G401 (cell line): ENCODE measurements at regions not wholly inside any gene's neighbourhood (a gene's known extent, or its start where the extent isn't known, plus 50 kb on each side); places are given as distances from the start of the nearest gene placed in this dataset.

ENCODE experiments used
- DNase-seq: peaks from one replicate; pipeline ENCODE4 v3.0.0-alpha.2; 2015; ENCODE audit warnings: low spot score
- in situ Hi-C: cut with HindIII; loops from 2 replicates; pipeline ENCODE4 v1.10.0; 2016; ENCODE audit warnings: low sequenced_read_pairs, mixed read lengths

DNA sequence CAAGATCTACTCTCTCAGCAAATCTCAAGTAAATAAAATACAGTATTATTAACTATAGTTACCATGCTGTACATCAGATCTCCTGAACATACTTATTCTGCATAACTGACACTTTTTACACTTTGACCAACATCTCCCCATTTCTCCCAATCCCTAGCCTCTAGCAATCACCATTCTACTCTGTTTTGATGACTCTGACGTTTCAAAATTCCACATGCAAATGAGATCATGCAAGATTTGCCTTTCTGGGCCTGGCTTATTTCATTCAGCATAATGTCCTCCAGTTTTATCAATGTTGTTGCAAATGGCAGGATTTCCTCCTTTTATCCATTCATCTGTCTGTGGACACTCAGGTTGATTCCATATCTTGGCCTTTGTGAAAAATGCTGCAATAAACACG lies 266.3 kb downstream of the RFPL4B start:
- no peak for DNase-seq
- in situ Hi-C loops, result no loop called here

DNA sequence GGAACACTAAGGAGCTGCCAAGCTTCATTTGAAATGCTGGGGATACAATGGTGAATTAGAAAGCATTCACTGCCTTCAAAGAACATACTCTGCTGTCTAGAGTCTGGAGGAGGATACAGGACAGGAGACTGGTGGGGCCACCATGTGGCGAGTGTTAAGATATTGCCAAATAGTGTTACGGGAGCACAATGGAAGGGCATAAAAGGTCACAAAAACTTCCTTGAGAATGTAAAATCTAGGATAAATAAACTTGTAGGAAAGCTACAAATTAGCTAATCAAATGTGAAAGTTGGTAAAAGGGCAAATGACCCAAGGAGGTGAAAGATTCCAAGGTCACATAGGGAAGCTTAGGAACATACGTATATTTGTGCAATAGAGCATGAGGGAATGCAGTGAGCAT lies 271.7 kb downstream of the RFPL4B start:
- DNase-seq, result no peak
- in situ Hi-C loops, result no loop called here

DNA sequence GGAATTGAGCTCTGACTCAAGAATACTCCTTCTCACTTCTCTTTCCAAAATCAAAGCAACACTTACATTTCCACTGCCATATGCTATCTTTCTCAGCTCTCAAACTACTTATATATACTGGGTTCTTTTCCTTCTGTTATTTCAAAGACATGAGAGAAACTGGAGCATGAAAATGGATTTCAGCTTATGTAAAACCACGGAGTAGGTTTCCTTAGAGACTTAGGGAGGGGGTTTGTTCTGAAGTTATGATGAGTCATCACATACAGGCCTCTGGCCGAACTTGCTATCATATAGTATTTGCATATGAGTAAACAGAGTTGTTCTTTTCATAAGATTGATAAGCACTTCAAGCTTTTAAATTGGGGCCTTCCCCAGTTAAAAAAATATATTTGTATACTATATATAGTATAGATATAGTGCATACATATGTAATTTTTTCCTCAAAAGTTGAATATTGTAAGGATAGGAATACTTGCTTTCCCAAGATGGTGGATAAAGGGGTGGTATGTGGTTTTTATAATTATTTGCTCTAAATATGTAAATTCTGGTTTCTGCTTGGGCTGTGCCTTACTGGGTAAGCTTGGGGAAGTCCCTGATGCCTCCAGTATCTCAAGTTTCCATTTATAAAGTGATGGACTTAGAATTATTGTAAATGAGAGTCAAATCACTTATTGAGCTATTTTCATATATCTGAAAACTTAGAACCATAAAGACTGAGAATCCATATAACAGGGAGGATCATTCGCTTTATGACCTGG lies 273.9 kb downstream of the RFPL4B start:
- no peak for DNase-seq
- in situ Hi-C loops, result no loop called here

GRCh38 chr6:112622036-112622435 lies 274.9 kb downstream of the RFPL4B start:
- no peak for DNase-seq
- in situ Hi-C loops, result no loop called here

- no peak for DNase-seq
- in situ Hi-C loops, result no loop called here
Measured at GRCh38 chr6:112626468-112627082, 279.4 kb downstream of the RFPL4B start.

GRCh38 chr6:112634376-112634775 lies 287.2 kb downstream of the RFPL4B start:
- no peak for DNase-seq
- in situ Hi-C loops, result no loop called here

- DNase-seq, result no peak
- in situ Hi-C loops, result no loop called here
Measured at GRCh38 chr6:112636650-112637262, 289.6 kb downstream of the RFPL4B start.

DNA sequence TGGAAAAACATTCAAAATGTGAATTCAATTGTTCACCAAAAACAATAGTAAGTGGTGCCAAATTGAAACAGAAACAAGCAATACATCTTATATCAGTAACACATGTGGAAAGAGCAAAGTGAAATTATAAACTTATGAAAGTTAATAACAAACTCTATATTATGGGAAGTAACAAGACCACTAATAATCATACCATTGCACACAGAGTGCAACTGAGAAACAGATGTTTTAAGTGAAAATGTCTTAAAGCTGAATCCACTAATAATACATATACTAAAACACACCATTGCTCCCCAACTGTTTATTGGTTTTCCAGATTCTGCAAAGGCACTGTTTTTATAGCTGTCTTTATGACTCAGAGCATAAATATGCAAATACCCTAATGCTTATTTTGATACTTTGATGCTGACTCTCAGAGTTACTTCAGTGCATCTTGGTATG lies 292.3 kb downstream of the RFPL4B start:
- DNase-seq, result no peak
- in situ Hi-C loops, result no loop called here

DNA sequence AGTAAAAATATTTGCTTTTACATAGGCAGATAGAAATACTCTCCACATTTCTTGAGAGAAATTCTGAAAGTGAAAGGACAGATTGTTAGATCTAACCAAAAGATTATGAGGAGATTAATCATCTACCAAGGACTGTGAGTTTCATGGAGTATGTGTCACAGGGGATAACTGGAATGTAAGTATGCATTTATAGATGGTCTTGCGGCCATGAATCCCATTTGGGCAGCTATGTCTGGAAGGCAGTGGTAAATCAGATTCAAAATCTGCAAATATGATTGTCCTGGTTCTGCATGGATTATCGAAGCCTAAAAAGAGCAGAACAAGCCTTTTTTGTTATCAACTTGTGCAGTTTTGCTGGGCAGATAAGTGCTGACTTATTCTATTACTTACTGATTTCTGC lies 293.8 kb downstream of the RFPL4B start:
- no peak for DNase-seq
- in situ Hi-C loops, result no loop called here

- no peak for DNase-seq
- in situ Hi-C loops, result no loop called here
Measured at GRCh38 chr6:112649853-112650252, 302.7 kb downstream of the RFPL4B start.

GRCh38 chr6:112651239-112651638 lies 304.1 kb downstream of the RFPL4B start:
- in situ Hi-C loops, result no loop called here
- DNase-seq, result peak; percentile 75

DNA sequence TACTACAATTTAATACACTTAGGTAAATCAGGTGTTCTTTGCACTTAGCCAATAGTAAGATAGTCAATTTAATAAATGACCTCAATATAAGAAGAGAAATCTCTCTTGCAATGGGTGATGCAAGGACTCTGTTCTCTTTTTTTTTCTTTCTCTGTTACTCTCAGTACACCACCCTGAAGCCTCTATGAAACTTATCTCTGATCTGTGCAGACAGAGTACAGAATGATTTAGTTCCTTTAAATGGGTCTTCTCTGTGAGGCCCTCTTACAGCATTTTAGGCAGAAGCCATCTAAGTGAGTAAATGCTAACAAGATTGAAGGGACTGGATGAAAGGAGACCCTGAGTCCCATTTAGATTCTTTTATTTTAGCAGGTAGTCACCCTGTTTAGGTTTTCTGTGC lies 312.8 kb downstream of the RFPL4B start:
- in situ Hi-C loops, result no loop called here
- DNase-seq, result no peak

- in situ Hi-C loops, result no loop called here
- DNase-seq, result no peak
Measured at GRCh38 chr6:112660626-112661025, 313.5 kb downstream of the RFPL4B start.

DNA sequence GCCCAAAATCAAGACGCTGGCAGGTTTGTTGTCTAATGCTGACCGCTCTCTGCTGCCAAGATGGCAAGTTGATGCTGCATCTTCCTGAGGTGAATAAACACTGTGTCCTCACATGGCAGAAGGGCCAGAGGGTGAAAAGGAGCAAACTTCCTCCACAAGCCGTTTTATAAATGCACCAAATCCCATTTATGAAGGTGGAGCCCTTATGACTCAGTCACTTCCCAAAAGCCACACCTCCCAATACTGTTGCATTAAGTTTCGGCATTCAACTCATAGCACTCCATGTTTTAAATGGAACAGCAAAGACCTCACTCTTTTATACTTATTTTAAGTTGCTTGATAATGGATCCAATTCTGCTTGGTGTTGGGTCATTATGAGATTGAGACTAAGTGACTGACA lies 316.6 kb downstream of the RFPL4B start:
- in situ Hi-C loops, result no loop called here
- DNase-seq, result no peak

GRCh38 chr6:112665114-112665513 lies 318.0 kb downstream of the RFPL4B start:
- in situ Hi-C loops, result no loop called here
- DNase-seq, result no peak

GRCh38 chr6:112665815-112666214 lies 318.7 kb downstream of the RFPL4B start:
- DNase-seq, result no peak
- in situ Hi-C loops, result no loop called here

DNA sequence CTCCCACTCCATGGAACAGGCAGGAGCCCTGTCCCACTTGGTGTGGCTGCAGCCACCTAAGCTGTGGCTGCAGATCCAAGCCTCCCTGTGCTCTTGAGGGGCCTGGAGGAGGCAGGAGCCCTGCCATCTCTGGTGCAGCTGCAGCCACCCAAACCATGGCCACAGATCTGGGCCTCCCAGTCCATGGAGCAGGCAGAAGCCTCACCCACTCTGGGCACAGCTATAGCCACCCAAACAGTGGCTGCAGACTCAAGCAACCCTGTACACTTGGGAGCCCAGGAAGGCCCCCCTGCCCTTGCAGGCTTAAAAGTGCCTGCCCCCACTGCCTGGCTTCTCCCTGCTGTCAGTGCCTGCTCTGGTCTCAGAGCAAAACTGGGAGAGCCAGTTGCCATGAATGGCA lies 320.3 kb downstream of the RFPL4B start:
- DNase-seq, result no peak
- in situ Hi-C loops, result no loop called here

GRCh38 chr6:112680091-112680490 lies 333.0 kb downstream of the RFPL4B start:
- DNase-seq, result no peak
- in situ Hi-C loops, result no loop called here

DNA sequence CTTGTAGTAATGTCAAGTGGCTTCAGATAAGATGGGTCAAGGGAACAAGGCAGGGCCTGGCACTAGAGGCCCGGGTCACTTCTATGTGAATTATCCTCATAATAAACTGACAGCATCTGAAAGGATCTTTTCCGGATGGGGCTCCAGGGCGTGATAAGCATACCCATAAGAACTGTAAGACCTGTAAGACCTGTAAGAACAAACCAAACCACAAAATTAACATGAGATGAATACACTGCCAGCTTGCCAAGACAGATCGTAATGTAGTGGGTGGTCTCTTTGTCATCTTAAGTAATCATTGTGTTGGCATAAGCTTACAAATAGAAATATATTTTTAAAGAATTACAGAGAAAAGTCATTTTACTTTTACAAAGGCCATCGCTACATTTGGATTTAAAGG lies 334.9 kb downstream of the RFPL4B start:
- no peak for DNase-seq
- in situ Hi-C loops, result no loop called here

GRCh38 chr6:112683106-112683505 lies 336.0 kb downstream of the RFPL4B start:
- no peak for DNase-seq
- in situ Hi-C loops, result no loop called here

GRCh38 chr6:112683926-112684325 lies 336.8 kb downstream of the RFPL4B start:
- no peak for DNase-seq
- in situ Hi-C loops, result no loop called here
